SK-N-MC (cell line): ENCODE measurements at regions not wholly inside any gene's neighbourhood (a gene's known extent, or its start where the extent isn't known, plus 50 kb on each side); places are given as distances from the start of the nearest gene placed in this dataset.

Source experiments
- EZH2 ChIP-seq: fragments of 200-600 bp; sonication (generic); IDR thresholded peaks from one replicate; pipeline ENCODE4 v1.6.1; 2017; ENCODE audit warnings: antibody characterized with exemption
- POLR2AphosphoS5 ChIP-seq: IDR thresholded peaks from 2 replicates; pipeline ENCODE4 v1.6.1; 2012; ENCODE audit warnings: mild to moderate bottlenecking, low read depth, low read length, borderline replicate concordance

- TF ChIP-seq POLR2AphosphoS5 = no peak
- TF ChIP-seq EZH2 = no peak
Observed at GRCh38 chr4:174056959-174057358, 226.5 kb downstream of the FBXO8 start.
